B cell (primary cell): ENCODE measurements at regions not wholly inside any gene's neighbourhood (a gene's known extent, or its start where the extent isn't known, plus 50 kb on each side); places are given as distances from the start of the nearest gene placed in this dataset.

Source experiments
- ATAC-seq: fragments of 200-7000 bp; cut with Tn5 transposase; one replicate; pipeline ENCODE4 v1.10.0; 2021; ENCODE audit warnings: low read depth, mild to moderate bottlenecking, moderate number of reproducible peaks, moderate library complexity
- CTCF ChIA-PET: fragments of 350-600 bp; sonication (Branson Sonifier 250); formaldehyde crosslinking; loops from one replicate; lab custom pipeline; 2021; ENCODE audit warnings: antibody characterized with exemption, inconsistent platforms; lab: Charles Lee
- POLR2A ChIA-PET: fragments of 350-600 bp; sonication (Branson Sonifier 250); formaldehyde crosslinking; loops from one replicate; lab custom pipeline; 2021; ENCODE audit warnings: antibody characterized with exemption; lab: Charles Lee
- DNase-seq: peaks from one replicate; pipeline ENCODE4 v3.0.0; 2013
- H2AFZ ChIP-seq: 2 replicates; pipeline ENCODE4 v1.6.1; 2012; ENCODE audit warnings: mild to moderate bottlenecking, low read depth, low read length; ENCODE audit not compliant: insufficient read depth, poor library complexity, severe bottlenecking
- H3K27ac ChIP-seq, 2 donors: 1 replicate in 1 of 2; 2 replicates in 1 of 2; pipeline ENCODE4 v1.5.1; 2012 to 2013; ENCODE audit warnings: low read length in 2 of 2, mild to moderate bottlenecking in 2 of 2, moderate library complexity in 1 of 2
- H3K27me3 ChIP-seq, 4 experiments: fragments of 200-600 bp in 1 of 4; sonication (generic) in 1 of 4; replicated peaks in 1 of 4; 1 replicate in 2 of 4; 2 replicates in 2 of 4; pipeline versions ENCODE4 v1.6.1 to v1.7.0; 2013 to 2016; ENCODE audit warnings: low read length in 3 of 4, mild to moderate bottlenecking in 2 of 4, mixed read lengths in 1 of 4, moderate library complexity in 1 of 4; ENCODE audit not compliant: insufficient read depth in 4 of 4, control insufficient read depth in 3 of 4; ENCODE audit errors: control extremely low read depth in 1 of 4
- H3K36me3 ChIP-seq, 2 experiments: replicated peaks in 1 of 2; 1 replicate in 1 of 2; 2 replicates in 1 of 2; pipeline versions ENCODE4 v1.6.1 to v1.7.1; 2013; ENCODE audit warnings: low read length in 1 of 2; ENCODE audit not compliant: insufficient read depth in 2 of 2, control insufficient read depth in 1 of 2; ENCODE audit errors: control extremely low read depth in 1 of 2, extremely low read depth in 1 of 2
- H3K4me1 ChIP-seq, 2 donors: fragments of 200-600 bp in 1 of 2; sonication (generic) in 1 of 2; 1 replicate in 1 of 2; 2 replicates in 1 of 2; pipeline versions ENCODE4 v1.5.1 to v1.6.1; 2013 to 2017; ENCODE audit warnings: low read length in 2 of 2; ENCODE audit not compliant: control insufficient read depth in 2 of 2, insufficient read depth in 2 of 2
- H3K4me2 ChIP-seq: replicated peaks from 2 replicates; pipeline ENCODE3; 2012; ENCODE audit warnings: mild to moderate bottlenecking, low read depth, low read length; ENCODE audit not compliant: poor library complexity, severe bottlenecking
- H3K4me3 ChIP-seq, 5 experiments: fragments of 200-600 bp in 1 of 5; sonication (generic) in 1 of 5; 1 replicate in 3 of 5; 2 replicates in 2 of 5; pipeline versions ENCODE4 v1.5.1 to v1.7.0; 2011 to 2016; ENCODE audit warnings: low read length in 4 of 5, mild to moderate bottlenecking in 4 of 5, low read depth in 2 of 5, control low read depth in 1 of 5, moderate library complexity in 1 of 5; ENCODE audit not compliant: insufficient read depth in 1 of 5; ENCODE audit errors: control extremely low read depth in 1 of 5, extremely low read depth in 1 of 5
- H3K79me2 ChIP-seq: fragments of 200-600 bp; sonication (generic); one replicate; pipeline ENCODE4 v1.6.0; 2016; ENCODE audit warnings: low read length; ENCODE audit not compliant: control insufficient read depth, insufficient read depth
- H3K9ac ChIP-seq: fragments of 200-600 bp; sonication (generic); 2 replicates; pipeline ENCODE4 v1.6.1; 2017; ENCODE audit warnings: mild to moderate bottlenecking, low read length, moderate library complexity
- H3K9me3 ChIP-seq, 3 donors: one replicate each; pipeline versions ENCODE4 v1.6.1 to v1.7.1; 2013; ENCODE audit warnings: low read length in 2 of 3; ENCODE audit not compliant: control insufficient read depth in 2 of 3, insufficient read depth in 1 of 3; ENCODE audit errors: control extremely low read depth in 1 of 3
- H4K20me1 ChIP-seq: 2 replicates; pipeline ENCODE4 v1.6.0; 2012; ENCODE audit warnings: mild to moderate bottlenecking, low read length; ENCODE audit not compliant: insufficient read depth, control insufficient read depth, poor library complexity, severe bottlenecking
- H3K27ac Mint-ChIP-seq: one replicate; pipeline ENCODE4 v1.8.0; 2021; ENCODE audit warnings: mixed read lengths
- H3K27me3 Mint-ChIP-seq: one replicate; pipeline ENCODE4 v1.8.0; 2021; ENCODE audit warnings: mixed read lengths
- H3K4me1 Mint-ChIP-seq: one replicate; pipeline ENCODE4 v1.8.0; 2021; ENCODE audit warnings: mixed read lengths
- H3K4me3 Mint-ChIP-seq: one replicate; pipeline ENCODE4 v1.8.0; 2021; ENCODE audit warnings: mixed read lengths
- H3K9me3 Mint-ChIP-seq: one replicate; pipeline ENCODE4 v1.8.0; 2022; ENCODE audit warnings: mixed read lengths; ENCODE audit not compliant: insufficient read depth
- EZH2 ChIP-seq: IDR thresholded peaks from 2 replicates; pipeline ENCODE4 v1.6.1; 2012; ENCODE audit warnings: borderline replicate concordance, low read depth, mild to moderate bottlenecking, moderate library complexity, low read length; ENCODE audit not compliant: insufficient read depth, poor library complexity, severe bottlenecking
- WGBS: methylation state at CpG from one replicate; pipeline ENCODE4 v1.1.5; 2013; ENCODE audit warnings: missing lambda C conversion rate; ENCODE audit not compliant: insufficient coverage; 5-methylcytosine and 5-hydroxymethylcytosine counted together
- intact Hi-C: fragments of 100-400 bp; cut with micrococcal nuclease; formaldehyde crosslinking; loops from one replicate; pipeline ENCODE4 v1.10.0; 2022
- TF ChIP-seq, protein P1 (sequence below): fragments of 200-600 bp; IDR thresholded peaks from one replicate; pipeline ENCODE4 v1.8.0; 2022; ENCODE audit warnings: antibody characterized with exemption, mild to moderate bottlenecking

DNA sequence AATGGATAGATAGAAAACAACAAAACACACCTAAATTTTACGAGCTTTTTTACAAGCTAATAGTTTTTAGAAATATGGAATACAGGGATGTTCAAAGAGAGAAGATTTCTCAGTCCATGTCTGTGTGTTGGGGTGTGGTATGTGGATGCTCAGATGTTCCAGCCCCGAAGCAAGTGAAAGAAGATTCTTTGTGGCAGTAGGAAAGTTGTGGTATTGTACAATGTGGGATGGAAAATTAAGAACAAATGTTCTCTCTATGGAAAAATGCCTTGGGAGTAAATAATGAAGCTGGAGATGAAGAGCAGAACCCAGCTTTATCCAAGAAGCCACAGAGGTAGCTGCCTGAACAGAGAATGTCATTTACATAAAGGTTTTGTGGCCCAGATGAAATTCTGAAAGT lies 150.3 kb upstream of the PRKD1 start:
- ATAC-seq (no peak), DNase-seq (no peak)
- 92% methylated on average over 1 of the region's 2 CpGs for WGBS
- TF ChIP-seq EZH2, result no peak
- TF ChIP-seq, protein P1, sequence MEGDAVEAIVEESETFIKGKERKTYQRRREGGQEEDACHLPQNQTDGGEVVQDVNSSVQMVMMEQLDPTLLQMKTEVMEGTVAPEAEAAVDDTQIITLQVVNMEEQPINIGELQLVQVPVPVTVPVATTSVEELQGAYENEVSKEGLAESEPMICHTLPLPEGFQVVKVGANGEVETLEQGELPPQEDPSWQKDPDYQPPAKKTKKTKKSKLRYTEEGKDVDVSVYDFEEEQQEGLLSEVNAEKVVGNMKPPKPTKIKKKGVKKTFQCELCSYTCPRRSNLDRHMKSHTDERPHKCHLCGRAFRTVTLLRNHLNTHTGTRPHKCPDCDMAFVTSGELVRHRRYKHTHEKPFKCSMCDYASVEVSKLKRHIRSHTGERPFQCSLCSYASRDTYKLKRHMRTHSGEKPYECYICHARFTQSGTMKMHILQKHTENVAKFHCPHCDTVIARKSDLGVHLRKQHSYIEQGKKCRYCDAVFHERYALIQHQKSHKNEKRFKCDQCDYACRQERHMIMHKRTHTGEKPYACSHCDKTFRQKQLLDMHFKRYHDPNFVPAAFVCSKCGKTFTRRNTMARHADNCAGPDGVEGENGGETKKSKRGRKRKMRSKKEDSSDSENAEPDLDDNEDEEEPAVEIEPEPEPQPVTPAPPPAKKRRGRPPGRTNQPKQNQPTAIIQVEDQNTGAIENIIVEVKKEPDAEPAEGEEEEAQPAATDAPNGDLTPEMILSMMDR, result no peak
- H2AFZ ChIP-seq, result no peak overlapping the region
- no peak overlapping the region for H3K9ac ChIP-seq
- intact Hi-C loops, result no loop called here
- POLR2A ChIA-PET, result no interaction called here
- H4K20me1 ChIP-seq, result no peaks in the 10 kb centered on the region
- H3K27ac ChIP-seq, result no peak overlapping the region
- H3K4me1 ChIP-seq, result no peaks in the 10 kb centered on the region
- Mint-ChIP-seq H3K4me3 (no peak overlapping the region), H3K9me3 (peaks cover 1% of the 10 kb centered on the region), H3K4me1 (no peaks in the 10 kb centered on the region), H3K27ac (no peak overlapping the region), H3K27me3 (no peaks in the 10 kb centered on the region)
- H3K4me3 ChIP-seq, result no peak overlapping the region
- no peaks in the 10 kb centered on the region for H3K79me2 ChIP-seq
- peaks cover 0 to 6% (median 0%) of the 10 kb centered on the region in 3 donors for H3K9me3 ChIP-seq
- no peak overlapping the region for H3K4me2 ChIP-seq
- no peaks in the 10 kb centered on the region for H3K27me3 ChIP-seq
- CTCF ChIA-PET, result no interaction called here
- H3K36me3 ChIP-seq, result no peaks in the 10 kb centered on the region

- no peak overlapping the region for H3K9ac ChIP-seq
- H3K36me3 ChIP-seq, result no peaks in the 10 kb centered on the region
- DNase-seq (no peak), ATAC-seq (no peak)
- no peaks in the 10 kb centered on the region for H3K27me3 ChIP-seq
- CTCF ChIA-PET, result no interaction called here
- no peak overlapping the region for H2AFZ ChIP-seq
- H4K20me1 ChIP-seq, result no peaks in the 10 kb centered on the region
- POLR2A ChIA-PET, result no interaction called here
- no peaks in the 10 kb centered on the region for H3K27me3 Mint-ChIP-seq
- H3K27ac ChIP-seq, result no peak overlapping the region
- intact Hi-C loops, result no loop called here
- H3K4me1 ChIP-seq, result no peaks in the 10 kb centered on the region
- H3K4me3 Mint-ChIP-seq, result no peak overlapping the region
- peaks cover 0 to 4% (median 0%) of the 10 kb centered on the region in 3 donors for H3K9me3 ChIP-seq
- no peaks in the 10 kb centered on the region for H3K79me2 ChIP-seq
- H3K4me2 ChIP-seq, result no peak overlapping the region
- no peak overlapping the region for H3K27ac Mint-ChIP-seq
- no peaks in the 10 kb centered on the region for H3K4me1 Mint-ChIP-seq
- no peak overlapping the region for H3K4me3 ChIP-seq
- WGBS, result 93% methylated on average over 3 of the region's 8 CpGs
- TF ChIP-seq, protein P1, result no peak
- no peak for TF ChIP-seq EZH2
- H3K9me3 Mint-ChIP-seq, result no peaks in the 10 kb centered on the region
Measured at GRCh38 chr14:30078811-30079402, 151.3 kb upstream of the PRKD1 start.
